Heart right ventricle (tissue), 16 donors: ENCODE measurements at regions not wholly inside any gene's neighbourhood (a gene's known extent, or its start where the extent isn't known, plus 50 kb on each side); places are given as distances from the start of the nearest gene placed in this dataset.

Experiments
- ATAC-seq, 8 donors: fragments of 200-7000 bp; cut with Tn5 transposase; one replicate each; pipeline ENCODE4 v1.9.1; 2020; ENCODE audit warnings: mild to moderate bottlenecking in 8 of 8, moderate library complexity in 8 of 8, moderate number of reproducible peaks in 1 of 8
- DNase-seq, 2 donors: peaks; one replicate each; pipeline ENCODE4 v3.0.0-alpha.2; 2020
- H3K27ac ChIP-seq, 10 donors: fragments of 200-600 bp; sonication (generic) in 2 of 10; one replicate each; pipeline versions ENCODE4 v1.5.0 to v1.8.0; 2020 to 2022; ENCODE audit warnings: mild to moderate bottlenecking in 3 of 10
- H3K27me3 ChIP-seq, 7 donors: fragments of 200-600 bp; one replicate each; pipeline ENCODE4 v1.8.0; 2021 to 2022; ENCODE audit warnings: mild to moderate bottlenecking in 2 of 7
- H3K36me3 ChIP-seq, 9 donors: fragments of 200-600 bp; sonication (generic) in 1 of 9; one replicate each; pipeline versions ENCODE4 v1.5.0 to v1.8.0; 2020 to 2022; ENCODE audit warnings: mild to moderate bottlenecking in 2 of 9
- H3K4me1 ChIP-seq, 9 donors: fragments of 200-600 bp; sonication (generic) in 1 of 9; one replicate each; pipeline versions ENCODE4 v1.5.0 to v1.8.0; 2020 to 2022; ENCODE audit warnings: mild to moderate bottlenecking in 4 of 9
- H3K4me3 ChIP-seq, 10 donors: fragments of 200-600 bp; sonication (generic) in 2 of 10; one replicate each; pipeline versions ENCODE4 v1.5.0 to v1.8.0; 2020 to 2022; ENCODE audit warnings: mild to moderate bottlenecking in 7 of 10, moderate library complexity in 2 of 10
- H3K9me3 ChIP-seq, 11 donors: fragments of 200-600 bp in 10 of 11; sonication (generic) in 2 of 11; one replicate each; pipeline versions ENCODE4 v1.5.0 to v1.8.0; 2013 to 2022; ENCODE audit warnings: mild to moderate bottlenecking in 2 of 11, control low read depth in 1 of 11, moderate library complexity in 1 of 11
- WGBS, 2 donors: extraction: QIAGEN DNeasy Blood & Tissue Kit; methylation state at CpG; one replicate each; pipeline ENCODE4 v1.1.7; 2013; ENCODE audit warnings: inconsistent platforms in 1 of 2; 5-methylcytosine and 5-hydroxymethylcytosine counted together
- intact Hi-C, 10 donors: fragments of 100-400 bp; cut with DNase I; formaldehyde crosslinking; loops; one replicate each; pipeline versions ENCODE4 v1.11.1 to v1.14.2; 2022
- TF ChIP-seq, protein P1 (sequence below), 9 donors: fragments of 200-600 bp; sonication (generic) in 2 of 9; IDR thresholded peaks; one replicate each; pipeline versions ENCODE4 v1.5.0 to v1.8.0; 2021 to 2022; ENCODE audit warnings: antibody characterized with exemption in 9 of 9, mild to moderate bottlenecking in 5 of 9, moderate library complexity in 1 of 9
- donor health status: Arrhythmogenic right ventricular cardiomyopathy.
- donor health status: ischemic (EF 13 %, LVEDD 7.1; RV severe dilation, severe dysfunction).
- donor health status: healthy with polysubstance abuse.
- donor health status: DM: no; HTN: yes; CAD: no.
- donor health status: DM: no; HTN: no; CAD: no.
- donor health status: ischemic (EF 25% LVEDD 6.9; RV normal size, moderate dysfunction).
- donor health status: ischemic (EF 25% LVEDD 5.7; RV mildly dilated, moderate dysfunction).
- donor health status: healthy.
- donor health status: DM: yes; HTN: yes; CAD: no.
- donor health status: Ischemic cardiomyopathy.
- donor health status: ischemic (EF 35%, LVEDD 5.7; RV mildly dilated, moderate dysfunction).
- donor health status: nonischemic (EF 11% LVEDD 7.7; RV severe dilation, severe dysfunction).
- donor health status: DM: yes; HTN: yes; CAD: no.
- donor health status: PGD.
- donor health status: ischemic (EF 29% LVEDD 5.4; RV normal size, mild dysfunction).
- donor health status: nonischemic (EF 23%, LVEDD 6.1; RV moderate dilation, normal function).

DNA sequence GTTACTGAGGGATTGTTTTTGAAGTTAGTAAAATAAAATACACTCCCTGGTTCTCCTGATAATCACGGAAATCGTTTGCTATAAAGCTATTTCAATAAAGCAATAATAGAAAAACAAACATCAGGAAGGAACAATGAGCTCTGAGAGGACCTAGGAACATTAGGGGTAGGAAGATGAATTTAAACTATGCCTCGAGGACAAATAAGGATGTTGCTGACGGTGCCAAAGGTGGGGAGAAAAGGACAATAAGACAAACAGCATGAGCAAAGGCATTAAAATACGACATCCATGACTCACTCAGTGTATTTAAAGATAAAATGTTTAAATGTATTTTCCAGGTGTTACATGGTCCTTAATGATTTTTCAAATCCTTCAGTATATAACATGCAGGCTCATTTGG is 110.3 kb downstream of the MTNR1A start:
- Histone ChIP-seq H3K4me3 (no peak overlapping the region), H3K27me3 (no peaks in the 10 kb centered on the region), H3K27ac (no peak overlapping the region), H3K9me3 (peaks cover 0 to 10% (median 0%) of the 10 kb centered on the region in 11 donors), H3K4me1 (no peaks in the 10 kb centered on the region), H3K36me3 (no peaks in the 10 kb centered on the region)
- ATAC-seq (no peak), DNase-seq (no peak)
- WGBS, 2 donors: 69 to 70% methylated on average over 5 of the region's 5 CpGs
- TF ChIP-seq, protein P1, sequence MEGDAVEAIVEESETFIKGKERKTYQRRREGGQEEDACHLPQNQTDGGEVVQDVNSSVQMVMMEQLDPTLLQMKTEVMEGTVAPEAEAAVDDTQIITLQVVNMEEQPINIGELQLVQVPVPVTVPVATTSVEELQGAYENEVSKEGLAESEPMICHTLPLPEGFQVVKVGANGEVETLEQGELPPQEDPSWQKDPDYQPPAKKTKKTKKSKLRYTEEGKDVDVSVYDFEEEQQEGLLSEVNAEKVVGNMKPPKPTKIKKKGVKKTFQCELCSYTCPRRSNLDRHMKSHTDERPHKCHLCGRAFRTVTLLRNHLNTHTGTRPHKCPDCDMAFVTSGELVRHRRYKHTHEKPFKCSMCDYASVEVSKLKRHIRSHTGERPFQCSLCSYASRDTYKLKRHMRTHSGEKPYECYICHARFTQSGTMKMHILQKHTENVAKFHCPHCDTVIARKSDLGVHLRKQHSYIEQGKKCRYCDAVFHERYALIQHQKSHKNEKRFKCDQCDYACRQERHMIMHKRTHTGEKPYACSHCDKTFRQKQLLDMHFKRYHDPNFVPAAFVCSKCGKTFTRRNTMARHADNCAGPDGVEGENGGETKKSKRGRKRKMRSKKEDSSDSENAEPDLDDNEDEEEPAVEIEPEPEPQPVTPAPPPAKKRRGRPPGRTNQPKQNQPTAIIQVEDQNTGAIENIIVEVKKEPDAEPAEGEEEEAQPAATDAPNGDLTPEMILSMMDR (IDR thresholded peaks at IDR 0.05): no peak
- intact Hi-C loops: no loop called here

DNA sequence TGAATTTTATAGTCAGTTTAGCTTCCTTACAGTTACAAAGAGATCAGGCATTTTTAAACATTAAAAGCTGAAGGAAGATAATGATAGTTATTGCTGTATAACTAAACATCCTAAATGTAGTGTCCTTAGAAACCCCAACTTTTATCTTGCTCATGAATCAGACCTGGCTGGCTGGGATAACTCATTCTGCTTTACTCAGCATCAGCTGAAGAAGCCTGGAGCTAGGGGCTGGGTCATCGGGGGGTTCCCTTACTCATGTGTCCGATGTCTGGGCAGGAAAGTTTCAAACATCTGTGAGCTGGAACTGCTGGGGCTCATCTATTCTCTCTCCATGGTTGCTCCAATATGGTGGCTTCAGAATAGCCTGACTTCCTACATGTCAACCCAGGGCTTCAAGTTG is 113.9 kb downstream of the MTNR1A start:
- Histone ChIP-seq H3K36me3 (no peaks in the 10 kb centered on the region), H3K4me3 (no peak overlapping the region), H3K27ac (no peak overlapping the region), H3K4me1 (no peaks in the 10 kb centered on the region), H3K9me3 (peaks cover 0 to 20% (median 8%) of the 10 kb centered on the region in 11 donors), H3K27me3 (no peaks in the 10 kb centered on the region)
- 90 to 91% methylated on average over 2 of the region's 2 CpGs for WGBS, 2 donors
- intact Hi-C loops: no loop called here
- TF ChIP-seq, protein P1 (IDR thresholded peaks at IDR 0.05): no peak
- DNase-seq: no peak
- no peak for ATAC-seq

DNA sequence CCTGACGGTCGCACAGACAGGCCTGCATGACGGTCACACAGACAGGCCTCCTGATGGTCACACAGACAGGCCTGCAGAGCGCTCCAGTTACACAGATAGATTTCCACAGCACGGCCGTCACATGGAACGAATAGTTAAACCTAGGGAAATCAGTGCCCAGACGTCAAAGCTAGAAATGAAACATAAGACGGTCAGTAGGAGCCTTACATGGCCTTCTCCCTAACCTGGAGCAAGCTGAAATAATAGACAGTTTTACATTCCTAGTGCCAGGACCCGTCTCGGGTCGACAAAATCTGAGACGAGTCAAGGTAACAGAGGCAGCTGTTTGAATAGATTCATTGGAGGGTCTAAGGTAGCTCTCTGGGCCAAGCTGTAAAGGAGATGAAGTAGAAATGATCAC is 126.9 kb downstream of the MTNR1A start:
- H3K4me1 ChIP-seq: no peaks in the 10 kb centered on the region
- TF ChIP-seq, protein P1 (IDR thresholded peaks at IDR 0.05): no peak
- intact Hi-C loops: no loop called here
- H3K4me3 ChIP-seq: no peak overlapping the region
- no peaks in the 10 kb centered on the region for H3K27me3 ChIP-seq
- 89 to 92% methylated on average over 13 of the region's 13 CpGs for WGBS, 2 donors
- H3K9me3 ChIP-seq: no peaks in the 10 kb centered on the region
- H3K36me3 ChIP-seq: no peaks in the 10 kb centered on the region
- H3K27ac ChIP-seq: no peak overlapping the region
- DNase-seq: no peak
- ATAC-seq: no peak

DNA sequence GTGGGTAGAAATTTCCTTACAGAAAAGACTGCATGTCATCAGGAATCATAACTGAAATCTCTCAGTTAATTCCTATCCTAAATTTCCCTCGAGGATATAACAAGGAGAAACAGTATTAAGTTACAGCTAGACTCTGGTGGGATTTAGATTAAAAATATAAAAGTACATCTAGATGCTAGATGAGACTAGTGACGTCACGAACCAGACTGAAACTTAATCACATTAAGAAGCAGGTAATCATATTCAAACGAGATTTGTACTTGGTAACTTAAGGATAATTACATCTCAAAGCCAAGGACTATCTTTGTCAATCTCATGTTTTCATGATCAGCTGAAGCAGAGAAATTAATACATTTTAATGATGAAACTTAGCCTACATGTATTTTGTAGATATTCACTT is 130.6 kb downstream of the MTNR1A start:
- DNase-seq: no peak
- H3K4me3 ChIP-seq: no peak overlapping the region
- no peaks in the 10 kb centered on the region for H3K4me1 ChIP-seq
- peaks cover 0 to 10% (median 3%) of the 10 kb centered on the region in 7 donors for H3K27me3 ChIP-seq
- no peaks in the 10 kb centered on the region for H3K9me3 ChIP-seq
- no peak for ATAC-seq
- intact Hi-C loops: no loop called here
- H3K36me3 ChIP-seq: no peaks in the 10 kb centered on the region
- H3K27ac ChIP-seq: no peak overlapping the region
- TF ChIP-seq, protein P1 (IDR thresholded peaks at IDR 0.05): no peak
- 51 to 75% methylated on average over 4 of the region's 4 CpGs for WGBS, 2 donors

DNA sequence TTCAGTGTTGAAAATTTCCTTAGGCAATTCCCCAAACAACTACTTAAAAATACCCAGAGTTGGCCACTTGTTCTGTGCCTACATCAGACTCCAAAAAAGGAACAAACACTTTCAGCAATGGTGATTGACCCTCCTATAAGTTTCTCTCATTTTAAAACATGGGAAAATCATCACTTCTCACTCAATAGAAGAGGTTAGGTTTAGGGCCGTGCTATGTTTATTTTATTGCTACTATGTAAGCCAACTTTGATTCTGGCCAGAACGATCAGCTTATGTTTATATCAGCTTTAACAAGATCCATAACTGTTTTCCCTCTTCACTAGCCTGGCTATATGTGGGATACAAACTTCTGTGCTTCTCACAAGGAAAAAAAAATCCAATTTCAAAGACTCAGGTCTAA is 133.1 kb downstream of the MTNR1A start:
- H3K4me1 ChIP-seq: no peaks in the 10 kb centered on the region
- no peak overlapping the region for H3K27ac ChIP-seq
- no peaks in the 10 kb centered on the region for H3K36me3 ChIP-seq
- intact Hi-C loops: no loop called here
- ATAC-seq (no peak), DNase-seq (no peak)
- H3K27me3 ChIP-seq: peaks cover 0 to 10% (median 5%) of the 10 kb centered on the region in 7 donors
- H3K9me3 ChIP-seq: no peaks in the 10 kb centered on the region
- 74 to 80% methylated on average over 2 of the region's 2 CpGs for WGBS, 2 donors
- no peak overlapping the region for H3K4me3 ChIP-seq
- TF ChIP-seq, protein P1 (IDR thresholded peaks at IDR 0.05): no peak
